HG03103 (cell line): ENCODE measurements at regions not wholly inside any gene's neighbourhood (a gene's known extent, or its start where the extent isn't known, plus 50 kb on each side); places are given as distances from the start of the nearest gene placed in this dataset.
"Not testable (repeated sequence)": the region's sequence is repeated elsewhere in the genome, so short reads cannot be mapped to it uniquely, and the experiment has no call there.

ENCODE experiments used
- ATAC-seq: cut with Tn5 transposase; IDR thresholded peaks from one replicate; pipeline ENCODE4 v1.9.1; 2021; ENCODE audit warnings: low read depth; ENCODE audit not compliant: unreplicated experiment

DNA sequence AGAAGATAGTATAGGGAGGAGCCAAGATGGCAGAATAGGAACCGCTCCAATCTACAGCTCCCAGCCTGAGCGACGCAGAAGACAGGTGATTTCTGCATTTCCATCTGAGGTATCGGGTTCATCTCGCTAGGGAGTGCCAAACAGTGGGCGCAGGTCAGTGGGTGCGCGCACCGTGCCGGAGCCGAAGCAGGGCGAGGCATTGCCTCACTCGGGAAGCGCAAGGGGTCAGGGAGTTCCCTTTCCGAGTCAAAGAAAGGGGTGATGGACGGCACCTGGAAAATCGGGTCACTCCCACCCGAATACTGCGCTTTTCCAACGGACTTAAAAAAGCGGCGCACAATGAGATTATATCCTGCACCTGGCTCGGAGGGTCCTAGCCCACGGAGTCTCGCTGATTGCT is 201.2 kb downstream of the CETN3 start:
- ATAC-seq: not testable (repeated sequence)

DNA sequence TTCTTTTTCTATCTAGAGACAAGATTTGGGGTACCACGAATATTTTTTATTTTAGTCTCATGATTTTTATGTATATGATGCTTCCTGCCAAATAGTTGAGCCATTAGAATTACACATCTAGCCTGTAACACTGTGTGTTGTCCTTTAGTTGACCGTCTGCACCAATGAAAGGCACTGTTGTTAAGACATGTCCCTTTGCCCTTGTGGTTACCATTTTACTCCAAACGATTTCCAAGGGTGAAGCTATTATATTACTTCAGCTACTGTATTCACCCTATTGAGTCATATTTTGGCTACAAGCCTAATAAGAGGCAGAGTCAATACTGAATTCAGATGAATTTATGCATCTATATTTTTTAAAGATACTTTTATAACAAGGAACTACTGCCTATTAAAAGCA is 207.6 kb downstream of the CETN3 start:
- no peak for ATAC-seq

DNA sequence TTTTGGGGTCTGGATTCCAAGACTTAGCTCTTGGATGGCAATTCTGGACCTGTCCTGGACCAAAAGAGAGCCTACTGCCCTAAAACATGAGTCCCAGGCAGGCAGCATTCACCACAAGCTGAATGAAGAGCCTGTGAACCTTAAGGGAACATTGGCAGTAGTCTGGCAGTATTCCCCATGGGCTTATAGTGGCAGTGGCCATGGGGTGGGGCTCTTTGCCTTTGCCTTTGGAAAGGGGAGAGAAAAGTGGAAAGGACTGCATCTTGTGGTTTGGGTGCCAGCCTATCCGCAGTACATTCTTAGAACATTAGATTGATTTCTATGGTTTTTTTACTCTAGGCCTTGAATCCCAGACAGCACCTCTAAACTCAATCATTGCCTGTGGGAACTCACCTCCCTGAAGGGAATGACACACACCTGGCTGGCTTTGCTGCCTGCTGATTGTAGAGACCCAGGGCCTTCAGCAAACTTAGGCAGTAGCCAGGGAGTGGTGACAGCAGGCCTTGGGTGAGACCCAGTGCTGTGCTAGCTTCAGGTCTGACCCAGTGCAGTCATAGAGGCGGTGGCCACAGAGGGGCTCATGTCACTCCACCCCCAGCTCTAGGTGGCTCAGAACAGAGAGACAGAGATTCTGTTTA is 216.3 kb downstream of the CETN3 start:
- ATAC-seq: no peak

DNA sequence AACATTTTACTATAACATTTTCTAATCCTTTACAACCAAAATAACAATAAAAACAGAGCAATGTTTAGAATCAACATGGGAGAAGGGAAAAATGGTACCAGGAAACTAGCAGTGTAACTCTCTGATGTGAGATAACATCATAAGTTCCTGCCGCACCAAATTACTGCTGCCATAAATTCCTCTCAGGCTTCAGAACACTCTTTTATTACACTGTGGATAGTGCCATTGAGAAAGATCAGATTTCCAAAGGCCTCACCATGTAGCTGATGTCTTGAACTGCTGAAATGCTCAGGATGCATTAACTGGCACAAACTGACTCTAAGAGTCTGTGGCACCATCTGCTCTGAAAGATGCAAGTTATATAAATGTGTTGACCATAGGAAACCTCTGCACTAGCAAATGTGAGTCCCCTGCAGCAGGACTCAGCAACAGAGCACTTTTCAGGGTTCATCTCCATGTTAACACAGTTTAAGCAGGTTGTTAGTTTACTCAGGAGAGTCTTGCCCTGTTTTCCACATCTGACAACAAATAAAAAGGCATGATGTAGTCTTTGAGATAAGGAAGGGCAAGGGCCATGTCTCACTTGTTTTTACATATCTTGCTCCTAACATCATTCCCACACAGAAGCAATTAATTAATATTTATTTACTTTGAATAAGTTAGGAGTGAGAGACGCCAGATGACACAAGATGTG is 218.1 kb downstream of the CETN3 start:
- no peak for ATAC-seq

DNA sequence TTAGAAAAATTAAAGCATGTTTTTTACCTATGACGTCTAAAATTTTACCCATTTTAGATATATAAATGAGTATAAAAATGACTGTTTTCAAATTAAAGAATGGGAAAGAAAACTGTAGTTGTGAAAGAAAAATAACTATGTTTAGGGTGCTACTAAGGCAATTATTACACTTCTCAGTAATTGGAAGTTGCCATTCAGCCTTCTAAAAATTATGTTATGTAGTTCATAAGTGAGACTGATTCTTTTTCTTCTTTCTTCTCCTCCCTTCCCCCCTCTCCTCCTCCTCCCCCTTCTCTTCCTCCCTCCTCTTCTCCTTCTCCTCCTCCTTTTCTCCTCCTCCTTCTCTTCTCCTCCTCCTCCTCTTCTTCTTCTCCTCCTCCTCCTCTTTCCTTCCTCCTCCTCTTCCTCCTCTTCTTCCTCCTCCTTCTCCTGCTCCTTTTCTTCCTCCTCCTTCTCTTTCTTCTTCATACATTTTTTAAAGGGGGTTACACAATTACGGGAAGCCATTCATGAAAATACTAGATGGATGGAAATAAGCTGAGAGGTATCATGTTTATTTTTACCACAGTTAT is 223.6 kb downstream of the CETN3 start:
- ATAC-seq: no peak

DNA sequence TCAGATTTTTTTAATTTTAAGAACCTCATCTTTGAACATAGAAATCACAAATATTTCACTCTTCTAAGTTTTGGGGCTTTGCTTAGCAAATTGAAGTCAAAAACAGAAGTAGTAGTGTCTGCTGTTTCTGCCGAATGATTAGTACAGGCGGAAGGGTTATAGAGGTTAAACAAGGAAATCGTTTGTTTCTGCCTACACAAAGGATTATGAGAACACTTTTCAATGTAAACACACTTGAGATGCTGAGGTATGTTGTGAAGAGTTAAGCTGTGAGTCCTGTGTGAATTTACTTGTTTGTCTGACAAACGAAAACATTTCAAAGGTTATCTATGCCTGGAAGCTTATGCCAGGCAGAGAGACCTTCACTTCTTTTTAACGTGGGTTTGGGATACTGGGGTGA is 224.8 kb downstream of the CETN3 start:
- ATAC-seq: no peak

DNA sequence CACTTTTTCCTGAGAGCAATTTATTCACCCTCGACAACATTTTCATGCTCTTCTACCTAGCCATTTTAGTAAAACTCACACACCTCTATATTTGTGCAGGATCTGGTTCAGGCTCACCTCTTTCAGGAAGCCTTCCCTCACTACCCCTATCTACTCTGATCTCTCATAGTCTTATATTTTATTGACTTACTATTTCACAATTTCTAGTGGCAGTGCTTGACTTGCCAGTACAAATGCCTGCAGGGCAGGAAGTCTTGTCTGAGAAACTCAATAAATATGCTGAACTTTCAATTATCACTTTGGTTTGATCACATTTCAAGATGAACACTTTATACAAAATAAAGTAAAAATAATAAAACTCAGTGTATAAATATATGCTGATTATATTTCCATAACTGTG is 226.8 kb downstream of the CETN3 start:
- no peak for ATAC-seq

DNA sequence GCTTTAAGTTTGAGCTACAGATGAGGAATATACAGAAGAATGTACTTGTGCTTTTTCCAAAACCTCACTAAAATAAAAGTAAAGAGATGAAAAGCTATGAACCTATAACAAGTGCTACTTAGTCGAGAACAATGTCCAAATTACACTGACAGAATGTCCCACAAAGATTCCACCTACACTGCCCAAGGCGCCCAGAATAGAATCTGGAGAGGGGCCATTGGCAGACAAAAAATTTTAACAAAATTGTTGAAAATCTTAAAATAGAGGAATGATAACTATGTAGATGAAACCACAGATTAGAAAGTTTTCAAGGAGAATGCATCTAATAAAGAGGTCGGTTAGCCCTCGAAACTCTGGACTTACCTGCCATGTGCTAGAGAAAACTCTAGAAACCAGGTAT is 235.3 kb downstream of the CETN3 start:
- no peak for ATAC-seq

DNA sequence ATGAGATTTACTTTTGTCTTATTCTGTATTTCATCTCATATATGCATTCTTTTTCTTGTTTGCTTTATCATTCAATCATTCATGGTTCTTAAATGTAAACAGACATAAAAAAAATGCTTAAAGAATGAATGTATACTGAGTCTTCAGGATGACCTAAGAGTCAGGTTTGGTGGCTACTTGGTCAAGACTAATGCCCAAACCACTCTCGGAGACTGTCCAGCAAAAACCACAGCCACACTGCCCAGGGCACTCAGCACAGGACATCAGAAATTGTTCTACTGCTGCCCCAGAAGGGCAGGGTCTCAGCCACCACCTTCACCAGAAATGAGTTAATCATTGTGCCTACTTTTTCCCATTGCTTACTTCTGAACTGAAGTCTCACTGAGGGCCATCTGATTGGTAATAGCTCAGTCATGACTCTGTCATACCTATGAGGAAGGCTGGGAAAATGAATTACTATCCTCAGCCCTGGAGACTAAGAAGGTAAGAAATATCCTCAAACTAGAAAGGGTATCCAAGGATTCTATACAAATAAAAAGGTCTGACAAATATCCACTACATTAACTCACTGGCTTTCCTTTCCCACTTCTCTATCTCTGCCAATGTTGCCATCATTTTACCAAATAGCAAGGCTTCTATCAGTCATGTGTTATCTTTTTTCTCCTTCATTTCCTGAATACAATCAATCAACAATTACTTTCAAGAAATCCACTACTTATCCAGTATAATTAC is 236.1 kb downstream of the CETN3 start:
- ATAC-seq: no peak

DNA sequence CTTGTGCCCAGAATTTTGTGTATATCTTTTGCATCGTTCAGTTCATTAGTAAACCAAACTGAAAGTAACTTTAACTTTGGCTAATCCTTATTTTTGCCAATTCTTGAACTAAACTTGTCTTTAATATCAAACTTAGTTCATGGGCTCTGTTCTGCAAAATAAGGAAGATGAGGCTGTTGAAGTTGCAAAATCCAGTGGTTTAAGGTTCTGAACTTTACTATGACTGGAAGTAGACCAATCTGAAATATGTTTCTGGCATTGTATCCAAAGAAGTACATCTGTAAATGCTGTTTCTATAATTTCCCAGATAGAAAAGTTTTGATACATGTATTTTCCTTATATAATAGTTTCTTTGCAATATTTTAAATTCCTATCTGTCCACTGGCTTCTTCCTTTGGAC is 238.1 kb downstream of the CETN3 start:
- ATAC-seq: no peak

DNA sequence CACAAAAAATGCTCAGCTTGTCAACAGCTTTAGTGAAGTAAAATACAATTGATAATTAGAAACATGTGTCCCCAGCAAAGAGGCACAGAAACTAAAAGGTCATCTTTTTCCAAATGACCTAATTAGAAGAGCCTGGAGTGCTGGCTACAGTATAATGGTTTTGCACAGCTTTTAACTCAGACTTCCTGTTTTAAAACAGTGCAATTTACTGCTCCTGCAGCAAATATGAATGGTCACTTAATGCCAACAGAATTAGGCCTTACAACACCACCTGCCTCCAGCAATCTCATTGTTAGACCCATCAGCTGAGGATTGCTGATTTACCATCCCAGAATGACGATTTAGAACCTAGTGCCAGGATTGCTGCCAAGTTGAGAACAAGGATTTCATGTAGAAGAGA is 239.3 kb downstream of the CETN3 start:
- no peak for ATAC-seq

DNA sequence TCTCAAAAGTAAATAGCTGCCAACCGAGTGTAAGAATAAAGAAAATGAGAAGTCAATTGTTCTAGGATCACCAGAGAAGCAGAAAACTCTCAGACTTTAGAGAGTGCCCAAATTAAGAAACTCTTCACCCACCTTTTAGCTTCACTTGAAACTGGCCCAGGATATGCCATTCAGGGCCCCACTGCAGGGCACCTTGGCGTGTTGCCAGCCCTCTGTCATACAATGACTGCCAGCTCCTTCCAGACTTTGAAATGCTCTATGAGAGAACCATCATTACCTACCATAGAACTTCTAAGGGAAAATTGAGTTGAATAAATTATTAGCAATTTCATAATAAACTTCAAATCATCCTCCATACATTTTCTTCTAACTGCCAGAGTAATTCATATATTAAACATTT is 240.5 kb downstream of the CETN3 start:
- no peak for ATAC-seq

DNA sequence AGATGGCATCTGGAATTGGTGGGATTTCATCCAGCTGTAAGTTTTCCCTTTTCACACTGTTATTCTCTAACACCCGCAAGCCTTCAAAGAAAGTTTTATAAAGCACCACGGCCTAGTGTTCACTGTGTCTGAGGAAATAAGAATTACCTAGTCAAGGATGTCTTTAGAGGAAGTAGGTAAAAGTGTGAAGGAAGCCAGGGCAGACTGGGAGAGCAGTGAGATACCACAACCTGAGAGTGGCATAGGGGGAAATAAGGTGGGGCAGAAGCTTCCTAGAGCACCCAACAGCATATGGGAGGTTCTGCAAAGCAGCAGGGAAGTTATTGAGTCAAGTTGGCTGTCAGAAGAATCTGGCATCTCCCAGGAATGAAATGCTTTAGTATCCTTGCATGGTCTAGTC is 241.2 kb downstream of the CETN3 start:
- no peak for ATAC-seq

DNA sequence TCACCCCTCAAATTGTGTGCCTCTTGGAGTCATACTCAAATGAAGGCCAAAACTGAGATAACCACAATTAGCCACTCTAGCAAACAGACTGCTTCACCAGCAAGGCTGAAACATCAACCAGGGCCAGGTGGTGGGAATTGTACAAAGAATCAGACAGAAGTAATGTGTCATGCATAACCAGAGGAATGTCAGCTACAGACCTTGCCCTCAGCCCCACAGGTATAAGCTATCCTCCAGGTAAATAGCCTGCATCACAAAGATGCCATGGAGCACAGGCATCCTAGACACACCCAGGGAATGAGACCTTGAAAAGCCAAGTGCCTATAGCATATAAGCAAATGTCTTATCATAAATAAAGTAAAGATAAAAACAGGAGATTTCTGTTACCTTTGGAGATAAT is 242.7 kb downstream of the CETN3 start:
- ATAC-seq: no peak

DNA sequence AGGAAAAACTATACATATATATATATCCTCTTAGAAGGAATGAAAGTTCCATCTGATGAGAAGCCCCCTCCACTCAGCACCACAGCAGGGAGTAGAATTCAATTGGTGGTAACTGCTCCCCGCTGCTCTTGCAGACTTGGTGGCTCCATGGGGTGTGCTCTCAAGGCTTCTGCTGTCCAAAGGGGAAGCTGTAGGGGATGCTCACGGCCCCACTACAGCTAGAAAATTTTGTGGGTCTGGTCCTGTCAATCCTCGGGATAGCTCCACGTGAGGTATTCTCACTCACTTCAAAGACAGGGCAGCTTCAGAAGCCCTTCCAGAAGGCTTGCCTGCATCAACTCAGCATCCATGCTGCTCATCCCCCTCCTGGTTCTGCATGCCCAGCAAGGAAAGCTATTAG is 247.2 kb downstream of the CETN3 start:
- ATAC-seq: no peak

DNA sequence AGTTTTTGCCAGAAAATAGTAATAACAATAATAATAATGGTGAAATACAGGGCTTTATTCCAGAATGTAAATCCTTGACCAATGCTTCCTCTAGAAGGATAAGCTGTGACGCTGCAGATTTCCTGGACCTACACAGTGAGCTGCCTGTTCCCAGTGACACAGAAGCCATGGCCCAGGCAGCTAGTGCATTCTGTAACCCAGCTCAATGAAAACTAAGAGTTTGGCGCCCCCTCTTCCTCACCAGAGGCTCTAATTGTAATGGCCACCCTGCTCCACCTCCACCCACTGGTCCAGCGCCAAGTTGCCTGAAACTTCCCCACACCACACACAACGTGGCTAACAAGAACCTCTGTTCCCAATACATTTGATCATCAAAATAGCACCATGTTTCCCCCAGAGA is 248.1 kb downstream of the CETN3 start:
- ATAC-seq: no peak

DNA sequence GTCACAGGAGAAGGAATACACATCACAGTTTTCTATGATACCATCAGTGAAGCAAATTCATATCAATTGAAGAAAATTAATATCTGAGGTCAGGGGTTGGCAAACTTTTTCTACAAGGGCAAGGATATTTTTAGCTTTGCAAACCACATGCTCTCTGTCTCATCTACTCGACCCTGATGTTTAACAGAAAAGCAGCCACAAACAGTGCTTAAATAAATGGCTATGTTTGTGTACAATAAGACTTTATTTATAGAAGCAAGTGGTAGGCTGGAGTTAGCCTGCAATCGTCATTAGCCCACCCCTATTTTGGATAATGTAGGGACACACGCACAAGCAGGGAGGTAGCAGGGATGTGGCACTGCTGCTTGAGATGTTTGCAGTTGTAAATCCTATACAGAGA is 251.4 kb downstream of the CETN3 start:
- no peak for ATAC-seq

DNA sequence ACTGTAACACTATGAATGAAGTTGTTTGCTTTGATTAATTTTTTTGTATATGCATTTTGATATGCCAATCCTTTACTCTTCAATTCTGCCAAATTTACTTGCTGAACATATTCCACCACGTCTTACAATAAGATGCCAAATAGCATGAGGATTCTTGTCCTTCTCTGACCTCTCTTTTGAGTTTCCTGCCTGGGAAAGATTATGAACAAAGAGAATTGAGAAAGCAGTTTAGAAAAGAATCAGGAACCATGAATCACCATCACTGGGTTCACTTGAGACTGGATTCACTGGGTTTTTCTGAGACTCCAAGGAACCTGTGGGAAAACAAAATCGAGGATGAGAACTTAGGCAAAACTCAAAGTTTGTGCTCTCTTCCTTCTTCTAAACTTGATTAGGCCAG is 256.5 kb downstream of the CETN3 start:
- no peak for ATAC-seq

DNA sequence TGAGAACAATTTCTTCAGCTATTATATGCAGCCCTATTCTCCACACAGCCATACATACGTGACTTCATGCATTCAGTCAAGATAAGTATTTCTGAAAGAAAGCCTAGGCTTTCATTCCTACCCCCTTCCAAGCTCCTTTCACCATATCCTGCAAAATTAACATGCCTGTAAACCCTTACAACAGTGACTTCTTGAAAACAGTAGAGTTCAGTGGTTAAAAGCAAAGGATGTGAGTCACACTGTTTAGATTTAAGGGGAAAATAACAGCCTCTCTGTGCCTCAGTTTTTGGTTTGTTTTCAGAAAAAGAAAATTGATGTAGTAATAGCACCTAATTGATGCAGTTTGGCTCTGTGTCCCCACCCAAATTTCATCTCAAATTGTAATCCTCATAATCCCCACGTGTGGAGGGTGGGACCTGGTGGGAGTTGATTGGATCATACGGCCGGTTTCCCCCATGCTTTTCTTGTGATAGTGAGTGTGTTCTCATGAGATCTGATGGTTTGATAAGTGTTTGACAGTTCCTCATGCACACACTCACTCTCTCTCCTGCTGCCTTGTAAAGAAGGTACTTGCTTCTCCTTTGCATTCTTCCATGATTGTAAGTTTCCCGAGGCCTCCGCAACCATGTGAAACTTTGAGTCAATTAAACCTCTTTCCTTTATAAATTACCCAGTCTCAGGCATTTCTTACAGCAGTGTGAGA is 264.8 kb downstream of the CETN3 start:
- ATAC-seq: no peak

DNA sequence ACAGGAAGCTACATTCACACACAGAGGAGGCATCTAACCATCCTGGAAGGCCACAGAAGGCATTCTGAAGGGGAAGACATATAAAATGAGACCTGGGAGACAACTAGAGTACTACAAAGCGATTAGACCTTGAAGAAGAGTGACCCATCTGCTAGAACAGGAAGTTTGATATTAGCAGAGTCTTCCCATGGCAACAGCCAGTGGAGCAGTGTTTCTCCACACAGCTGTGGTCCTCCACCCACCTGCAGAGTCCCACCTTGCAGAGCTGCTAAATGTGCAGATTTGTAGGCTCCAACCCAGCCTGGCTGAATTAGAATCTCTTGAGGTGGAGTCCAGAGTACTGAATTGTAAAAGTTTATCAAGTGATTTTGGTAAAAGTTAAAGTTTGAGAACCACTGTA is 267.0 kb downstream of the CETN3 start:
- no peak for ATAC-seq

DNA sequence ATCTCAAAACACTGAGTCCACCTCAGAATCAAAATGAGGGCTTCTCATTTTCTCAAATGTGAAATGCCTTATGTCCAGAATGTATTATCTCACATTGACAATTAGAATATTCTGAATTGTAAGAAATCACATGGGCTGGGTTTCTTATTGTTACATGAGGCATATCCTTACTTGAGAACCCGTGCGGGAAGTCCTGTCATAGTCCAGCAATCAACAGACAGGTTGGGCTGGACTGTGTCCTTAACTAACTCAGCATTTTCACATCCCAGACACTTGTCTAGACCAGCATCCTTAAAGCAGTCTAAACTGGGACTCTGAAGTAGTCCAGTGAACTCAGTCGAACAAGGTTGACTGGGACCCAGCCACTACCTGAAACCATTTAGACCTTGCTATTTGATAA is 267.6 kb downstream of the CETN3 start:
- ATAC-seq: no peak
